ENCODE measurements at regions not wholly inside any gene's neighbourhood (a gene's known extent, or its start where the extent isn't known, plus 50 kb on each side); places are given as distances from the start of the nearest gene placed in this dataset.

GRCh38 chr13:69619651-69620050, 488.0 kb upstream of the ATXN8OS start:
- DNase-seq (ENCODE audit: low read depth) (no peak), FAIRE-seq (no peak)
- H3K27me3 Mint-ChIP-seq (ENCODE audit: low read depth, unreplicated experiment), result no peaks in the 10 kb centered on the region
- no peak overlapping the region for H3K4me3 Mint-ChIP-seq (ENCODE audit: unreplicated experiment)
- Histone ChIP-seq H3K27ac (ENCODE audit: low read depth, low read length) (no peak overlapping the region), H3K36me3 (ENCODE audit: insufficient read depth, low read length) (no peaks in the 10 kb centered on the region), H3K9ac (ENCODE audit: low read length) (no peak overlapping the region), H3K79me2 (ENCODE audit: insufficient read depth, low read length) (no peaks in the 10 kb centered on the region), H3K9me3 (ENCODE audit: insufficient read depth, low read depth, low read length) (no peaks in the 10 kb centered on the region), H3K4me2 (ENCODE audit: low read length) (no peak overlapping the region), H3K4me3 (ENCODE audit: insufficient read depth, low read depth, low read length) (no peak overlapping the region), H4K20me1 (ENCODE audit: insufficient read depth, low read length) (no peaks in the 10 kb centered on the region), H3K4me1 (ENCODE audit: insufficient read depth, low read length) (no peaks in the 10 kb centered on the region), H2AFZ (ENCODE audit: low read depth, low read length) (no peak overlapping the region), H3K27me3 (ENCODE audit: insufficient read depth, low read length) (no peaks in the 10 kb centered on the region)
- H3K9me3 Mint-ChIP-seq (ENCODE audit: unreplicated experiment), result no peaks in the 10 kb centered on the region
- no peaks in the 10 kb centered on the region for H3K36me3 Mint-ChIP-seq (ENCODE audit: low read depth, unreplicated experiment)
- no peaks in the 10 kb centered on the region for H3K4me1 Mint-ChIP-seq (ENCODE audit: low read depth, unreplicated experiment)
- TF ChIP-seq EZH2 (IDR thresholded peaks at IDR 0.05; ENCODE audit: insufficient read depth, low read length), result no peak
- H3K27ac Mint-ChIP-seq (ENCODE audit: unreplicated experiment), result no peak overlapping the region

GRCh38 chr13:69618838-69619237, 488.8 kb upstream of the ATXN8OS start:
- H3K36me3 ChIP-seq (ENCODE audit: insufficient read depth, low read length), result no peaks in the 10 kb centered on the region
- H3K27me3 Mint-ChIP-seq (ENCODE audit: low read depth, unreplicated experiment), result no peaks in the 10 kb centered on the region
- no peak overlapping the region for H3K4me3 ChIP-seq (ENCODE audit: insufficient read depth, low read depth, low read length)
- H3K4me1 ChIP-seq (ENCODE audit: insufficient read depth, low read length), result no peaks in the 10 kb centered on the region
- H3K9me3 ChIP-seq (ENCODE audit: insufficient read depth, low read depth, low read length), result no peaks in the 10 kb centered on the region
- no peaks in the 10 kb centered on the region for H3K9me3 Mint-ChIP-seq (ENCODE audit: unreplicated experiment)
- no peak overlapping the region for H3K27ac ChIP-seq (ENCODE audit: low read depth, low read length)
- TF ChIP-seq EZH2 (IDR thresholded peaks at IDR 0.05; ENCODE audit: insufficient read depth, low read length) (no peak), CTCF (IDR thresholded peaks at IDR 0.05; ENCODE audit: insufficient read depth, low read depth, low read length) (no peak)
- no peak overlapping the region for H3K27ac Mint-ChIP-seq (ENCODE audit: unreplicated experiment)
- FAIRE-seq, result no peak
- H3K4me2 ChIP-seq (ENCODE audit: low read length), result no peak overlapping the region
- no peaks in the 10 kb centered on the region for H3K27me3 ChIP-seq (ENCODE audit: insufficient read depth, low read length)
- no peak overlapping the region for H3K4me3 Mint-ChIP-seq (ENCODE audit: unreplicated experiment)
- H4K20me1 ChIP-seq (ENCODE audit: insufficient read depth, low read length), result no peaks in the 10 kb centered on the region
- no peaks in the 10 kb centered on the region for H3K36me3 Mint-ChIP-seq (ENCODE audit: low read depth, unreplicated experiment)
- no peak overlapping the region for H2AFZ ChIP-seq (ENCODE audit: low read depth, low read length)
- H3K4me1 Mint-ChIP-seq (ENCODE audit: low read depth, unreplicated experiment), result no peaks in the 10 kb centered on the region
- no peaks in the 10 kb centered on the region for H3K79me2 ChIP-seq (ENCODE audit: insufficient read depth, low read length)
- DNase-seq (ENCODE audit: low read depth), result no peak
- no peak overlapping the region for H3K9ac ChIP-seq (ENCODE audit: low read length)

- Mint-ChIP-seq H3K27ac (ENCODE audit: unreplicated experiment) (no peak overlapping the region), H3K27me3 (ENCODE audit: low read depth, unreplicated experiment) (no peaks in the 10 kb centered on the region), H3K9me3 (ENCODE audit: unreplicated experiment) (no peaks in the 10 kb centered on the region), H3K4me1 (ENCODE audit: low read depth, unreplicated experiment) (no peaks in the 10 kb centered on the region), H3K4me3 (ENCODE audit: unreplicated experiment) (no peak overlapping the region), H3K36me3 (ENCODE audit: low read depth, unreplicated experiment) (no peaks in the 10 kb centered on the region)
- TF ChIP-seq CTCF (IDR thresholded peaks at IDR 0.05; ENCODE audit: insufficient read depth, low read depth, low read length) (no peak), EZH2 (IDR thresholded peaks at IDR 0.05; ENCODE audit: insufficient read depth, low read length) (no peak)
- no peaks in the 10 kb centered on the region for H3K4me1 ChIP-seq (ENCODE audit: insufficient read depth, low read length)
- H3K79me2 ChIP-seq (ENCODE audit: insufficient read depth, low read length), result no peaks in the 10 kb centered on the region
- no peak overlapping the region for H3K27ac ChIP-seq (ENCODE audit: low read depth, low read length)
- no peak overlapping the region for H3K9ac ChIP-seq (ENCODE audit: low read length)
- H3K36me3 ChIP-seq (ENCODE audit: insufficient read depth, low read length), result no peaks in the 10 kb centered on the region
- H3K4me3 ChIP-seq (ENCODE audit: insufficient read depth, low read depth, low read length), result no peak overlapping the region
- H3K9me3 ChIP-seq (ENCODE audit: insufficient read depth, low read depth, low read length), result no peaks in the 10 kb centered on the region
- no peaks in the 10 kb centered on the region for H4K20me1 ChIP-seq (ENCODE audit: insufficient read depth, low read length)
- H2AFZ ChIP-seq (ENCODE audit: low read depth, low read length), result no peak overlapping the region
- no peaks in the 10 kb centered on the region for H3K27me3 ChIP-seq (ENCODE audit: insufficient read depth, low read length)
- DNase-seq (ENCODE audit: low read depth) (no peak), FAIRE-seq (no peak)
- no peak overlapping the region for H3K4me2 ChIP-seq (ENCODE audit: low read length)
Measured at GRCh38 chr13:69618393-69618792, 489.2 kb upstream of the ATXN8OS start.
